SK-N-SH (cell line): ENCODE measurements at regions not wholly inside any gene's neighbourhood (a gene's known extent, or its start where the extent isn't known, plus 50 kb on each side); places are given as distances from the start of the nearest gene placed in this dataset.
A peak's percentile ranks its signal among the peaks of the same experiment; 100 is the strongest.

ENCODE experiments used
- CTCF ChIA-PET: fragments of 300-600, 350-600 bp; formaldehyde crosslinking; extraction: SDS; loops from one replicate; lab custom pipeline; 2021; lab: Yijun Ruan, JAX
- POLR2A ChIA-PET: fragments of 350-600 bp; sonication (Branson Sonifier 250); formaldehyde crosslinking; extraction: SDS; loops from one replicate; lab custom pipeline; 2020; ENCODE audit warnings: antibody characterized with exemption, inconsistent platforms; lab: Yijun Ruan, JAX
- DNase-seq: peaks from one replicate; pipeline ENCODE4 v3.0.0; 2012
- H2AFZ ChIP-seq: fragments of 200-600 bp; sonication (generic); 2 replicates; pipeline ENCODE4 v1.8.1; 2016; ENCODE audit warnings: antibody characterized with exemption, mild to moderate bottlenecking, low read depth
- H3F3A ChIP-seq: fragments of 200-600 bp; sonication (generic); replicated peaks from 2 replicates; pipeline ENCODE3; 2016; ENCODE audit warnings: antibody characterized with exemption, mild to moderate bottlenecking; ENCODE audit not compliant: insufficient read depth
- H3K27ac ChIP-seq, 2 experiments: fragments of 200-500 bp in 1 of 2; fragments of 200-600 bp in 1 of 2; sonication (Bioruptor generic) in 1 of 2; sonication (generic), shearing (Covaris generic) in 1 of 2; 2 replicates each; pipeline versions ENCODE4 v1.5.1 to v1.6.1; 2014 to 2016; ENCODE audit warnings: low read depth in 2 of 2, inconsistent platforms in 1 of 2, low read length in 1 of 2, mild to moderate bottlenecking in 1 of 2, mixed read lengths in 1 of 2
- H3K27me3 ChIP-seq: fragments of 200-600 bp; sonication (generic), shearing (Covaris generic); 2 replicates; pipeline ENCODE4 v1.6.1; 2016; ENCODE audit warnings: mixed run types; ENCODE audit not compliant: insufficient read depth
- H3K36me3 ChIP-seq, 2 experiments: fragments of 200-500 bp in 1 of 2; fragments of 200-600 bp in 1 of 2; sonication (Bioruptor generic) in 1 of 2; sonication (generic) in 1 of 2; replicated peaks in 1 of 2; 2 replicates each; pipeline versions ENCODE3 to v1.5.1; 2014 to 2016; ENCODE audit warnings: low read length in 1 of 2, mild to moderate bottlenecking in 1 of 2; ENCODE audit not compliant: insufficient read depth in 2 of 2, control insufficient read depth in 1 of 2
- H3K4me1 ChIP-seq, 2 experiments: fragments of 200-500 bp in 1 of 2; fragments of 200-600 bp in 1 of 2; sonication (Bioruptor generic) in 1 of 2; sonication (generic), shearing (Covaris generic) in 1 of 2; 2 replicates each; pipeline versions ENCODE4 v1.5.1 to v1.6.1; 2014 to 2016; ENCODE audit warnings: low read depth in 1 of 2, low read length in 1 of 2, mixed run types in 1 of 2; ENCODE audit not compliant: insufficient read depth in 2 of 2, control insufficient read depth in 1 of 2
- H3K4me2 ChIP-seq: fragments of 200-600 bp; sonication (generic), shearing (Covaris generic); 2 replicates; pipeline ENCODE4 v1.6.1; 2017; ENCODE audit warnings: mixed run types
- H3K4me3 ChIP-seq, 2 experiments: fragments of 200-500 bp in 1 of 2; fragments of 200-600 bp in 1 of 2; sonication (Bioruptor generic) in 1 of 2; sonication (generic), shearing (Covaris generic) in 1 of 2; 2 replicates each; pipeline versions ENCODE4 v1.5.1 to v1.8.1; 2014 to 2016; ENCODE audit warnings: low read depth in 2 of 2, inconsistent platforms in 1 of 2, low read length in 1 of 2, mild to moderate bottlenecking in 1 of 2, mixed read lengths in 1 of 2, moderate library complexity in 1 of 2
- H3K79me2 ChIP-seq: fragments of 200-600 bp; sonication (generic); 2 replicates; pipeline ENCODE4 v1.8.1; 2017; ENCODE audit warnings: mild to moderate bottlenecking; ENCODE audit not compliant: insufficient read depth
- H3K9ac ChIP-seq: fragments of 200-600 bp; sonication (generic); 2 replicates; pipeline ENCODE4 v1.6.1; 2017; ENCODE audit warnings: mixed run types
- H3K9me2 ChIP-seq: fragments of 200-600 bp; sonication (generic); 2 replicates; pipeline ENCODE4 v1.6.1; 2017; ENCODE audit warnings: mixed run types
- H3K9me3 ChIP-seq: fragments of 200-600 bp; sonication (generic); 2 replicates; pipeline ENCODE4 v1.6.1; 2017; ENCODE audit warnings: mixed run types, mild to moderate bottlenecking, moderate library complexity
- H4K20me1 ChIP-seq: fragments of 200-600 bp; sonication (generic); 2 replicates; pipeline ENCODE4 v1.6.1; 2017; ENCODE audit warnings: mild to moderate bottlenecking, mixed run types; ENCODE audit not compliant: insufficient read depth
- ELF1 ChIP-seq: IDR thresholded peaks from 2 replicates; pipeline ENCODE4 v1.4.0; 2012
- FOSL2 ChIP-seq: IDR thresholded peaks from 2 replicates; pipeline ENCODE4 v1.4.0; 2012; ENCODE audit warnings: low read depth, mild to moderate bottlenecking, moderate library complexity, borderline replicate concordance
- FOXJ3 ChIP-seq: sonication (generic); formaldehyde crosslinking; IDR thresholded peaks from 2 replicates; pipeline ENCODE4 v1.5.1; 2020; ENCODE audit warnings: mild to moderate bottlenecking, missing genetic modification reagents
- FOXM1 ChIP-seq: IDR thresholded peaks from 2 replicates; pipeline ENCODE4 v1.4.0; 2012; ENCODE audit warnings: low read depth, mild to moderate bottlenecking
- GABPA ChIP-seq: IDR thresholded peaks from 2 replicates; pipeline ENCODE4 v1.4.0; 2012; ENCODE audit warnings: low read depth, mild to moderate bottlenecking
- GATA2 ChIP-seq: sonication (generic); formaldehyde crosslinking; IDR thresholded peaks from 2 replicates; pipeline ENCODE4 v1.5.0; 2020; ENCODE audit warnings: mild to moderate bottlenecking, missing genetic modification reagents
- JUND ChIP-seq: IDR thresholded peaks from 2 replicates; pipeline ENCODE4 v1.4.0; 2012
- NFIC ChIP-seq: IDR thresholded peaks from 2 replicates; pipeline ENCODE4 v1.4.0; 2012; ENCODE audit warnings: borderline replicate concordance
- RAD21 ChIP-seq: IDR thresholded peaks from 2 replicates; pipeline ENCODE4 v1.6.1; 2012; ENCODE audit warnings: mild to moderate bottlenecking, low read length
- RCOR1 ChIP-seq: fragments of 150-350 bp; IDR thresholded peaks from 2 replicates; pipeline ENCODE4 v1.6.1; 2017; ENCODE audit warnings: antibody characterized with exemption, low read length
- TAF1 ChIP-seq: IDR thresholded peaks from 2 replicates; pipeline ENCODE4 v1.6.1; 2012; ENCODE audit warnings: low read depth, mild to moderate bottlenecking, low read length, moderate library complexity, borderline replicate concordance
- TCF12 ChIP-seq: IDR thresholded peaks from 2 replicates; pipeline ENCODE4 v1.4.0; 2012
- TEAD4 ChIP-seq: IDR thresholded peaks from 2 replicates; pipeline ENCODE4 v1.4.0; 2012; ENCODE audit warnings: mild to moderate bottlenecking, borderline replicate concordance; ENCODE audit not compliant: insufficient read depth
- WGBS: methylation state at CpG from one replicate; pipeline ENCODE4 v1.1.6; 2017; ENCODE audit warnings: low lambda C conversion rate; 5-methylcytosine and 5-hydroxymethylcytosine counted together
- TF ChIP-seq, protein P1 (sequence below): IDR thresholded peaks from 2 replicates; pipeline ENCODE4; 2012
- TF ChIP-seq, protein P2 (sequence below): fragments of 200-600 bp; sonication (generic); IDR thresholded peaks from 2 replicates; pipeline ENCODE4 v1.6.1; 2017; ENCODE audit warnings: antibody characterized with exemption, mild to moderate bottlenecking, moderate library complexity

DNA sequence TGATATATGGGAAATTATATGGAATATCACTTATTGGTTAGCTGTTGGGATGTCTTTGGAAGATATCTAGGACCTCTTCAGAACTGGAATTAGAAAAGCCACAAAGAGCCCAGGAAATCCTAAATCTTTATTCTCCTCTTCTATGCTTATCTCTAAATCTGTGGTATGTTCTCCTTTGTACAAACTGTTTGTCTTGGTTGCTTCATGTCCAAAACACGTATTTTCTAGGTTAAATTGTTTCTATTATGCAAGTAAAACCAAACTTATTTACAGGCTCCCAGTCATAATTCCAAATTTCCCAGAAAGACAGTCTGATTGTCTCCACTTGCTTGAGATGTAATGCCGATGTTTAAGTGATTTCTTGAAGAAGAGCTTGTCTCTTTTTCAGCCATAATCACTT, 650.9 kb downstream of the CDH11 start:
- H2AFZ ChIP-seq = no peak overlapping the region
- no peaks in the 10 kb centered on the region for H3K9me2 ChIP-seq
- WGBS = 63% methylated on average over 2 of the region's 2 CpGs
- H4K20me1 ChIP-seq = no peaks in the 10 kb centered on the region
- CTCF ChIA-PET = no interaction called here
- no peak overlapping the region for H3K27ac ChIP-seq
- no peak overlapping the region for H3K4me2 ChIP-seq
- no peak overlapping the region for H3K4me3 ChIP-seq
- DNase-seq = no peak
- no peaks in the 10 kb centered on the region for H3K36me3 ChIP-seq
- no peak overlapping the region for H3K9ac ChIP-seq
- H3F3A ChIP-seq = no peaks in the 10 kb centered on the region
- no peak for TF ChIP-seq RAD21
- TF ChIP-seq, protein P1, sequence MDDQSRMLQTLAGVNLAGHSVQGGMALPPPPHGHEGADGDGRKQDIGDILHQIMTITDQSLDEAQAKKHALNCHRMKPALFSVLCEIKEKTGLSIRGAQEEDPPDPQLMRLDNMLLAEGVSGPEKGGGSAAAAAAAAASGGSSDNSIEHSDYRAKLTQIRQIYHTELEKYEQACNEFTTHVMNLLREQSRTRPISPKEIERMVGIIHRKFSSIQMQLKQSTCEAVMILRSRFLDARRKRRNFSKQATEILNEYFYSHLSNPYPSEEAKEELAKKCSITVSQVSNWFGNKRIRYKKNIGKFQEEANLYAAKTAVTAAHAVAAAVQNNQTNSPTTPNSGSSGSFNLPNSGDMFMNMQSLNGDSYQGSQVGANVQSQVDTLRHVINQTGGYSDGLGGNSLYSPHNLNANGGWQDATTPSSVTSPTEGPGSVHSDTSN = no peak
- no peak for TF ChIP-seq FOSL2
- TF ChIP-seq FOXM1 = no peak
- TF ChIP-seq TEAD4 = no peak
- peaks cover 2 to 4% of the 10 kb centered on the region in 2 experiments; a peak in 2 of 4 replicates for H3K4me1 ChIP-seq
- no peaks in the 10 kb centered on the region for H3K27me3 ChIP-seq
- H3K79me2 ChIP-seq = no peaks in the 10 kb centered on the region
- H3K9me3 ChIP-seq = no peaks in the 10 kb centered on the region
- POLR2A ChIA-PET = no interaction called here

DNA sequence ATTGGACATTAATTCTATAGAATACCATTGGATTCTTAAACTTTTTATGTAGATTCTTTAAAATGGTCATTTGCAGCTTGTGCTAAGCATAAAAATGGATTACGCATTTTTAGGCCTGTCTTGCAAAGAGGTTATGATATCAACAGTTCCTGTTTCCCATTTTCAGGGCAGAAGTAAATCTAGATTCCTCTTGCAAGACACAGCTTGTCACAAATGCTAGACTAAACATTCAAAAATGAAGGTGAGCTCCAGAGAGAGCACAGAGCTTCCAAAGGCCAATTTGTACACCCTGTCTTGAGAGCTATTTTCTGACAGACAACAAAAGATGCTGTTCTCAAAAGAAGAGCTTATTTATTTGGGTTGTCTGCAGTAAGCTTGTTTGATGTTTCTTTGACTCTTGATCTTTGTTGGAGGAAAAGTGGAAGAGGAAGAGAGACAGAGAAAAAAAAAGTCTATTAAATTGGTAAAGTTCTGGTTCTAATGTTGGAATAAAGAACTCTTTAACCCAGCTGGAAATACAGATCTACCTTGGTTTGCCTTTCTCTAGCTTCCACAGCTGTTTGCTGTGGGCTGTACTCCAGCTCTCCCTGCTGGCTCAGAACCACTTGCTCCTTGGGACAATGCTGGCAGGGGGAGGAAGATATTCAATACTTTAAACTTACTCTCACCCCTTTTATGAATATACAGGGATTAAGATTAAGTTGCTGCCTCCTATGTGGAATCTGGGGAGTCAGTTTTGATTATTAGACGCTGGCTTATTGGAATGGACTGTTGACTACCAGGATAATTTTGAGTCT, 651.8 kb downstream of the CDH11 start:
- Histone ChIP-seq H3K27ac (peak overlapping the region in 1 of 2 experiments; percentile 53; a peak in 1 of 4 replicates), H3K4me3 (no peak overlapping the region), H3K4me1 (peaks cover 2 to 4% of the 10 kb centered on the region in 2 experiments; a peak in 2 of 4 replicates), H3F3A (no peaks in the 10 kb centered on the region), H3K79me2 (no peaks in the 10 kb centered on the region), H3K27me3 (no peaks in the 10 kb centered on the region), H3K4me2 (no peak overlapping the region), H3K36me3 (no peaks in the 10 kb centered on the region), H3K9me3 (no peaks in the 10 kb centered on the region), H2AFZ (no peak overlapping the region), H4K20me1 (no peaks in the 10 kb centered on the region), H3K9me2 (no peaks in the 10 kb centered on the region), H3K9ac (no peak overlapping the region)
- no peak for DNase-seq
- POLR2A ChIA-PET = no interaction called here
- TF ChIP-seq, protein P2, sequence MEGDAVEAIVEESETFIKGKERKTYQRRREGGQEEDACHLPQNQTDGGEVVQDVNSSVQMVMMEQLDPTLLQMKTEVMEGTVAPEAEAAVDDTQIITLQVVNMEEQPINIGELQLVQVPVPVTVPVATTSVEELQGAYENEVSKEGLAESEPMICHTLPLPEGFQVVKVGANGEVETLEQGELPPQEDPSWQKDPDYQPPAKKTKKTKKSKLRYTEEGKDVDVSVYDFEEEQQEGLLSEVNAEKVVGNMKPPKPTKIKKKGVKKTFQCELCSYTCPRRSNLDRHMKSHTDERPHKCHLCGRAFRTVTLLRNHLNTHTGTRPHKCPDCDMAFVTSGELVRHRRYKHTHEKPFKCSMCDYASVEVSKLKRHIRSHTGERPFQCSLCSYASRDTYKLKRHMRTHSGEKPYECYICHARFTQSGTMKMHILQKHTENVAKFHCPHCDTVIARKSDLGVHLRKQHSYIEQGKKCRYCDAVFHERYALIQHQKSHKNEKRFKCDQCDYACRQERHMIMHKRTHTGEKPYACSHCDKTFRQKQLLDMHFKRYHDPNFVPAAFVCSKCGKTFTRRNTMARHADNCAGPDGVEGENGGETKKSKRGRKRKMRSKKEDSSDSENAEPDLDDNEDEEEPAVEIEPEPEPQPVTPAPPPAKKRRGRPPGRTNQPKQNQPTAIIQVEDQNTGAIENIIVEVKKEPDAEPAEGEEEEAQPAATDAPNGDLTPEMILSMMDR = peak; percentile 27; the same call in 1 of the 2 replicates
- TF ChIP-seq GATA2 = no peak
- TF ChIP-seq TAF1 = no peak
- no peak for TF ChIP-seq TCF12
- TF ChIP-seq ELF1 = no peak
- TF ChIP-seq NFIC = no peak
- TF ChIP-seq FOXJ3 = no peak
- no peak for TF ChIP-seq FOSL2
- TF ChIP-seq RCOR1 = no peak
- TF ChIP-seq JUND = no peak
- TF ChIP-seq RAD21 = peak; percentile 35
- TF ChIP-seq FOXM1 = no peak
- TF ChIP-seq GABPA = no peak
- WGBS = 91% methylated on average over 2 of the region's 2 CpGs
- CTCF ChIA-PET = interaction anchor here (0.9 to 1.4 kb wide), 3 partner anchors 10 to 304 kb away, joined by 3 read pairs; no protein-coding TSS in a partner anchor
